Esophagus muscularis mucosa (tissue), 4 donors: ENCODE measurements at regions not wholly inside any gene's neighbourhood (a gene's known extent, or its start where the extent isn't known, plus 50 kb on each side); places are given as distances from the start of the nearest gene placed in this dataset.

Experiments
- DNase-seq: peaks from one replicate; pipeline ENCODE4 v3.0.0-alpha.2; 2017; ENCODE audit errors: extremely low spot score
- H3K27ac ChIP-seq, 4 donors: fragments of 200-600 bp; sonication (generic); replicated peaks in 1 of 4; 1 replicate in 3 of 4; 2 replicates in 1 of 4; pipeline ENCODE4 v1.5.1; 2016 to 2019; ENCODE audit warnings: mild to moderate bottlenecking in 1 of 4
- H3K27me3 ChIP-seq, 4 donors: fragments of 200-600 bp; sonication (generic); one replicate each; pipeline versions ENCODE4 v1.5.1 to v1.6.0; 2016 to 2019
- H3K36me3 ChIP-seq, 4 donors: fragments of 200-600 bp; sonication (generic); one replicate each; pipeline ENCODE4 v1.5.1; 2016 to 2019
- H3K4me1 ChIP-seq, 4 donors: fragments of 200-600 bp; sonication (generic); one replicate each; pipeline ENCODE4 v1.5.1; 2016 to 2019
- H3K4me3 ChIP-seq, 4 donors: fragments of 200-600 bp; sonication (generic); 1 replicate in 2 of 4; 2 replicates in 2 of 4; pipeline ENCODE4 v1.5.1; 2016 to 2019; ENCODE audit warnings: mild to moderate bottlenecking in 4 of 4, moderate library complexity in 1 of 4
- H3K9me3 ChIP-seq, 4 donors: fragments of 200-600 bp; sonication (generic); 1 replicate in 3 of 4; 2 replicates in 1 of 4; pipeline ENCODE4 v1.5.1; 2016 to 2019
- EP300 ChIP-seq: sonication (generic); formaldehyde crosslinking; IDR thresholded peaks from one replicate; pipeline ENCODE4 v1.6.1; 2017; ENCODE audit warnings: antibody characterized with exemption
- POLR2A ChIP-seq: fragments of 450-650 bp; IDR thresholded peaks from one replicate; pipeline ENCODE4 v1.6.1; 2017; ENCODE audit warnings: antibody characterized with exemption, moderate library complexity, mild to moderate bottlenecking, low read depth
- POLR2AphosphoS5 ChIP-seq, 2 donors: sonication (generic); formaldehyde crosslinking; IDR thresholded peaks; one replicate each; pipeline ENCODE4 v1.6.1; 2017; ENCODE audit warnings: antibody characterized with exemption in 2 of 2
- WGBS: methylation state at CpG from one replicate; pipeline ENCODE4 v1.1.5; 2018; 5-methylcytosine and 5-hydroxymethylcytosine counted together
- intact Hi-C: fragments of 100-400 bp; cut with DNase I; formaldehyde crosslinking; loops from one replicate; pipeline ENCODE4 v1.15.1; 2023
- TF ChIP-seq, protein P1 (sequence below), 3 experiments: fragments of 200-600 bp in 2 of 3; fragments of 450-650 bp in 1 of 3; sonication (generic) in 2 of 3; IDR thresholded peaks; one replicate each; pipeline ENCODE4 v1.5.1; 2017 to 2019; ENCODE audit warnings: antibody characterized with exemption in 3 of 3, mild to moderate bottlenecking in 2 of 3, moderate library complexity in 1 of 3

GRCh38 chr12:92035477-92035876, 110.2 kb downstream of the BTG1 start:
- Histone ChIP-seq H3K36me3 (no peaks in the 10 kb centered on the region), H3K9me3 (no peaks in the 10 kb centered on the region), H3K27me3 (no peaks in the 10 kb centered on the region), H3K4me3 (peak overlapping the region; percentile 33 to 54 (median 42)), H3K4me1 (peaks cover 30 to 69% (median 67%) of the 10 kb centered on the region in 4 donors), H3K27ac (peak overlapping the region; percentile 65 to 88 (median 84))
- intact Hi-C loops, result loop anchor here (5.0 kb wide), 1 partner anchor 37 kb away; no protein-coding TSS in a partner anchor
- 70% methylated on average over 1 of the region's 1 CpG for WGBS
- no peak for DNase-seq
- TF ChIP-seq, protein P1, sequence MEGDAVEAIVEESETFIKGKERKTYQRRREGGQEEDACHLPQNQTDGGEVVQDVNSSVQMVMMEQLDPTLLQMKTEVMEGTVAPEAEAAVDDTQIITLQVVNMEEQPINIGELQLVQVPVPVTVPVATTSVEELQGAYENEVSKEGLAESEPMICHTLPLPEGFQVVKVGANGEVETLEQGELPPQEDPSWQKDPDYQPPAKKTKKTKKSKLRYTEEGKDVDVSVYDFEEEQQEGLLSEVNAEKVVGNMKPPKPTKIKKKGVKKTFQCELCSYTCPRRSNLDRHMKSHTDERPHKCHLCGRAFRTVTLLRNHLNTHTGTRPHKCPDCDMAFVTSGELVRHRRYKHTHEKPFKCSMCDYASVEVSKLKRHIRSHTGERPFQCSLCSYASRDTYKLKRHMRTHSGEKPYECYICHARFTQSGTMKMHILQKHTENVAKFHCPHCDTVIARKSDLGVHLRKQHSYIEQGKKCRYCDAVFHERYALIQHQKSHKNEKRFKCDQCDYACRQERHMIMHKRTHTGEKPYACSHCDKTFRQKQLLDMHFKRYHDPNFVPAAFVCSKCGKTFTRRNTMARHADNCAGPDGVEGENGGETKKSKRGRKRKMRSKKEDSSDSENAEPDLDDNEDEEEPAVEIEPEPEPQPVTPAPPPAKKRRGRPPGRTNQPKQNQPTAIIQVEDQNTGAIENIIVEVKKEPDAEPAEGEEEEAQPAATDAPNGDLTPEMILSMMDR (IDR thresholded peaks at IDR 0.05), result no peak
- TF ChIP-seq EP300 (no peak), POLR2A (no peak), POLR2AphosphoS5 (IDR thresholded peaks at IDR 0.05) (no peak)

DNA sequence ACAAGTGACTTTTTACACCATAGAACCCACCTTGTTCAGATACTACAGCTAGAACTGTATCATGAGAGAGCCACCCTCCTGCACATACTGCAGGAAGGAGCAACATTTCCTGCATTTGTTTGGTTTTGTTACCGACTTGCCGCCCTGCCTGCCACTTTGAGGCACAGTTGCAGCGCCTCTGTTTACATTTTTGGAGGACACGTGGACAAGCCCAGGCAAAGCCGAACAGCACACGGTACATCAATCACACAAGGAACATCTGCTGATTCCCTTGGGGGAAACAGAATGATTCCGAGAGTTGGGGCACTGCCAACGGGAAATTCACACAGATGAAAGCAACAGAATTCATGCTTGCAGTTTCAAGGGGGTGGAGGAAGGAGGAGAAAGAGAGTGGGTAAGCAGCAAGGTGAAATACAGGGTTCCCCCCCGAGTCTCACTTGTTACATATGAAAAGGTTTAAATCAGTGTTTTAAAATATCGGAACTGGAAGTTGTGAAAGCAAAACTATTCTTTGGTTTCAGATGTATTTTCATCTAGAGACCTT, 110.7 kb downstream of the BTG1 start:
- H3K9me3 ChIP-seq, result no peaks in the 10 kb centered on the region
- peak overlapping the region; percentile 33 to 54 (median 42) for H3K4me3 ChIP-seq
- H3K27me3 ChIP-seq, result no peaks in the 10 kb centered on the region
- no peaks in the 10 kb centered on the region for H3K36me3 ChIP-seq
- intact Hi-C loops, result loop anchor here (5.0 kb wide), 1 partner anchor 37 kb away; no protein-coding TSS in a partner anchor
- peak overlapping the region; percentile 65 to 88 (median 84) for H3K27ac ChIP-seq
- peaks cover 36 to 74% (median 72%) of the 10 kb centered on the region in 4 donors for H3K4me1 ChIP-seq
- DNase-seq, result peak; percentile 93
- TF ChIP-seq POLR2AphosphoS5 (IDR thresholded peaks at IDR 0.05), result peak; percentile 71 to 91
- peak; percentile 34 for TF ChIP-seq EP300
- TF ChIP-seq, protein P1 (IDR thresholded peaks at IDR 0.05), result no peak
- TF ChIP-seq POLR2A, result no peak
- under 1% methylated on average over 10 of the region's 10 CpGs for WGBS

GRCh38 chr12:92034083-92034482, 111.6 kb downstream of the BTG1 start:
- no peaks in the 10 kb centered on the region for H3K36me3 ChIP-seq
- no peaks in the 10 kb centered on the region for H3K9me3 ChIP-seq
- no peak overlapping the region for H3K4me3 ChIP-seq
- H3K27ac ChIP-seq, result peak overlapping the region; percentile 65 to 88 (median 84)
- WGBS, result 93% methylated on average over 2 of the region's 2 CpGs
- peaks cover 43 to 83% (median 80%) of the 10 kb centered on the region in 4 donors for H3K4me1 ChIP-seq
- intact Hi-C loops, result no loop called here
- TF ChIP-seq POLR2A (no peak), POLR2AphosphoS5 (IDR thresholded peaks at IDR 0.05) (no peak), EP300 (no peak)
- TF ChIP-seq, protein P1 (IDR thresholded peaks at IDR 0.05), result no peak
- no peak for DNase-seq
- no peaks in the 10 kb centered on the region for H3K27me3 ChIP-seq

DNA sequence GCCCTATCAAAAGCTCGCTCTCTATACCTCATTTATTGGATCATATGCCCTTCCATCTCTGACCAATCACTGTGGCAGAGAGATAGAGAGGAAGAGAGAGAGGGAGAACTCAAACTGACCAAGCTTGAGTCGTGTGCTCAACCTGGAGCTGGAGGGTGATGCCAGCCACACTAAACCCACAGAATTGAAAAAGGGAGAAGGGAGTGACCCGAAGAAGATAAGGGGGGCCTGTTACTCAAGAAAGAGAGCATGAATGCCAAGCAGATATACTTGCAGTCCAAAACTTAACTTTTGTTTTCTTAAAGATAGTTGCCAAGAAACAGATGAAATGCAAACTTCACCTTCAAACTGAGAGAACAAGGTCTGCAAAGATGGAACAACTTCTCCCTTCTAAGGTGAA, 112.7 kb downstream of the BTG1 start:
- Histone ChIP-seq H3K4me3 (no peak overlapping the region), H3K36me3 (no peaks in the 10 kb centered on the region), H3K27me3 (no peaks in the 10 kb centered on the region), H3K4me1 (peaks cover 43 to 94% (median 92%) of the 10 kb centered on the region in 4 donors), H3K9me3 (no peaks in the 10 kb centered on the region), H3K27ac (peak overlapping the region; percentile 82 to 88 (median 84))
- WGBS, result 84% methylated on average over 3 of the region's 3 CpGs
- TF ChIP-seq, protein P1 (IDR thresholded peaks at IDR 0.05), result no peak
- TF ChIP-seq POLR2AphosphoS5 (IDR thresholded peaks at IDR 0.05) (no peak), POLR2A (no peak), EP300 (no peak)
- intact Hi-C loops, result no loop called here
- no peak for DNase-seq
